GM19043 (cell line): ENCODE measurements at regions not wholly inside any gene's neighbourhood (a gene's known extent, or its start where the extent isn't known, plus 50 kb on each side); places are given as distances from the start of the nearest gene placed in this dataset.
A peak's percentile ranks its signal among the peaks of the same experiment; 100 is the strongest.
"Not testable (repeated sequence)": the region's sequence is repeated elsewhere in the genome, so short reads cannot be mapped to it uniquely, and the experiment has no call there.

Source experiments
- ATAC-seq: cut with Tn5 transposase; IDR thresholded peaks from one replicate; pipeline ENCODE4 v1.9.1; 2021; ENCODE audit warnings: low read depth; ENCODE audit not compliant: unreplicated experiment

GRCh38 chrY:7736847-7737365 lies 825.4 kb upstream of the AMELY start:
- no peak for ATAC-seq

DNA sequence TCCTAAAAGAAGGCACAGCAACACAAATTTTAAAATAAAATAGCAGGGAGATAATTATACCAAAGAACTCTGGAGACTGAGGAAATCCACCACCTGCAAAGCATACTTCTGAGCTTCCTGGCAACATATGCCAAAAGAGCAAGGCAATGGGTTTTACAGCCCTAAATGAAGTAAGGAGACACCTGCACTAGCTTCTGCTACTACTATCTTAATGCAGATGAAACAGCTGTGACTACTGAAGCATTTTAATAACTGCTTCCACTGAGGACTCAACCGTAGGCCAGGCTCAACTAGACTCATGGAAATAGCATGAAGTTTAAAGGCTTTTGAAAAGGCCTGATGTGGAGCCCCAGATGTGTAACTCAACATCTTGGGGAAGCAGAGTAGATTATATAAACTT lies 820.1 kb upstream of the AMELY start:
- ATAC-seq = no peak

- no peak for ATAC-seq
These were observed 819.1 kb upstream of the AMELY start for GRCh38 chrY:7730664-7731063.

DNA sequence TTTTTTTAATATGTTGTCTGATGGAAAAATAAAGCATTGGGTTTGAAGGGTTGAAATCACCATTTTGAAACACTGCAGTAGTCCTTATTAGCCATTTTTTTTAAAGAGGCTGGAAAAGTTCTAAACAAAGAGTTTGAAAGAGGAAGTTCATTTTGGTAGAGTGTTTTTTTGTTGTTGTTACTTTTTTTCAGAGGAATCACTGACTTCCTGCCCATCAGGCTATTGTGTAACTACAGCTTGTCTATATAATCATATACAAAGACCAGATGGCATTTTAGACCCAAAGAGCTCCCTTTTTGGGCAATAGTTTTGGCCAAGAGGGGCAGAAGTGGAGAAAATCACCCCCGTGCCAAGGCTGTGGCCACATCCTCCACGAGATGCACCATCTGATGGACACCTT lies 818.5 kb upstream of the AMELY start:
- no peak for ATAC-seq

- ATAC-seq = no peak
These were observed 817.9 kb upstream of the AMELY start for GRCh38 chrY:7729318-7730011.

DNA sequence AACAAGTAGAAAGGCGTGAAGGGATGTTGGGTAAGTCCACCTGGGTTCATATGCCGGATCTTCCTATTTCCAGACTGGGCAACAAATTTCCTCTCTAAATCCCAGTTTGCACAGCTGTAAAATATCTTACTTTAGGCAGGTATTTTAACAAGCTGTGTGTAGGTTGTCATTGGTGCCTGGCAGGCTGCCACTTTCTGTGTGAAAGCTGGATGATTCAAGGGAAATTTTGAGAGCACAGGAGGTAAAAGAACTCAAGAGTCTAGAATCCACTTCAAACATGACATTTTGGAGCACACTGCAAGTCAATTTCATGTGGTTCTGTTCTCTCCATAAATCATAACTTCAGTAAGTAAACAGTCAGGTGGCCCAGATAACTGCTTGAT lies 817.4 kb upstream of the AMELY start:
- ATAC-seq = no peak

DNA sequence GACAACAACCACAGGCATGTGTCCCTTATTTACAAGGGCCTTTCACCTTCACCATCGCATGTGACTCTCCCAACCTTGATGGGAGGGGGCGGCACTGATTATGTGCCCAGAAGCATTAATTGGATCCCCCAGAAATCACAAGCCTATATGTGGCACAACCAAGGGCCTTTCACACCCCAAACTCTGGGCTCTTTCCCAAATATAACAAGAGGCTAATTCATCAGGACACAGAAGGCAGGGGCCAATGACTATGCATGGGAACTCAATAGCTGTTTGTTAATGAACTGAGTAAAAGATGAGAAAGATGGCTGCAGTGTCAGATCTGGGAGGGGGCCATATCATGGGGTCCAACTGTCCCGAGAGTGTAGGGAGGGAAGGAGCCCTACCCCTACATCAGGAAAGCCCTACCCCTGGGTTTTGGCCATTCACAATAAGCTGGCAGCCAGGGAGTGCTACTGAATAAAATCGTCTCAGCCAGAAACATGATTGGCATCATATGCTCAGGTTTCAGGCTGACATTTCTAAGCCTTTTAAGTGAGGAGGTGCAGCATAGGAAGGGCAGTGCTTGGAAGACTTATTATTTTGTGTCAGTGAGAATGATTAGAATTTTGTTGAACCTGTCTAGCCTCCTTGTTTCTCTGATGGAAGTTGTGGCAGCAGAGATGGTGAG lies 814.4 kb upstream of the AMELY start:
- no peak for ATAC-seq

- ATAC-seq = peak; percentile 74
These were observed 812.6 kb upstream of the AMELY start for GRCh38 chrY:7723991-7724632.

DNA sequence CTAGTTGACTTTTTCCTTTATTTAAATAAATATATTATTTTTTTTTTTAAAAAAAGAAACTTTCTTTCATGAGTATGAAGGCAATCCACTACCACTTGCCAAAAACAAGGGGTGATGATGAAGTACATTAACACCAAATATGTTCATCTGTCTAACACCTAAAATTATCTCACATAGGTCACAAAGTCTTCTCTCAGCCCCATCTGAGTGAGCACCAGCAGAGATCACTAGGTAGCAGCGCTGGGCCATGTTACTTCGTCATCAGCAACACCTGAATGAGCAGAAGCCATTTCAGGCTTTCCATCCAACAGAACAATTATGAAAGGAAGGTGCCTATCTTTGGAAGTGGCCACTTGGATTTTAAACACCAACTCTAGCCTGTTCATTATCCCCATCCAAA lies 811.6 kb upstream of the AMELY start:
- no peak for ATAC-seq

DNA sequence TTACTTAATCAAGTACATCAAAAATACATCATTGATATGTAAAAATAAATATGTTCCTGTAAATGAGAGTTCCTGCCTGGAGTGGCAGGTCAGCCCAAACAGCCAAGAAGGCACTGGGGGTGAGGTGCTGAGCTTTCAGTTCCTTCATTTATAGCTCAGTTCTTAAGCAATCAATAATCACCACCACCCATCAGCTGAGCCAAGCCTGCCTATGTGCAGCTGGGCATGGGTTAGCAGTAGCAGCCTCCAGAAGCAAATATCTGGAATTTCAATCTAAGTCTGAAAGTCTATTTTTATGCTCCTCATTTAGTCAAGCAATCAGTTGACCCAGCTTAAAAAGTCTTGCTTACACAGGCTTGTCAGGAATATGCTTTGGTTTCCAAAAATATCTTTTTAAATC lies 811.0 kb upstream of the AMELY start:
- ATAC-seq = no peak

DNA sequence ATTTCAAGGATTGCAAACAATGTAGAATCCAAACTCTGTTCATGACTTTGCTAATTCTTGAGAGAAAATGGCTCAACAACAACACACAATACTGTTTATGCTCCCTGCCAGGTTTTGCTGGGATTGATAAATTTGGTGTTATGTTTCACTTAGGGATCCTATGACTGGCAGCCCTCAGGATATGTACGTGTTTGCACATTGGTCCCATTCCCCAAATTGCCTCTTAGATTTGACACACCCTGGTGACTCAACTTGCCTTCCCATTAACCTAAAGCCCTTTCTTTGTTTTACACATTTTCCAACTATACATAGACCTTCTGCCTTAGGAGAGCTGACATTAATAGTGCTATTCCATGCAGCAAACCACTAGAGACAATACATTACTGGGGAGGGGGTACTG lies 809.4 kb upstream of the AMELY start:
- ATAC-seq = no peak

- ATAC-seq = no peak
These were observed 807.7 kb upstream of the AMELY start for GRCh38 chrY:7719271-7719670.

- no peak for ATAC-seq
These were observed 807.1 kb upstream of the AMELY start for GRCh38 chrY:7718626-7719025.

DNA sequence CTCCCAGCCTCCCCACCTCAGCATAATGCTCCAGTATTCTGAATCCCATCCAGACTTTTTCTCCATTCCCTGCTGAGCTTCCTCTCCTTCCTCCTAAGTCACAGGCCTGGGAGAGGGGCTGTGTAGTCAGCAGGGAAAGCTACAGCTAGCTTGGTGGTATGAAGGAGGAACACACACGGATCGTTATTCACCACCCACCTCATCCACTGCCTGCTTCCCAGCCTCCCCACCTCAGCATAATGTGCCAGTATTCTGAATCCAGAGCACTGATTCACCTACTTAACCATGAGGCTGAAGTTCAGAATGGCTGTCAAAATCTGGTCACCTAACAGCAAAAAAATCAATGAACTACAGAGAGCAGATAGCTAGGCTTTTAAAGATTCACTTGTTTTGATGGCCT lies 806.6 kb upstream of the AMELY start:
- no peak for ATAC-seq

DNA sequence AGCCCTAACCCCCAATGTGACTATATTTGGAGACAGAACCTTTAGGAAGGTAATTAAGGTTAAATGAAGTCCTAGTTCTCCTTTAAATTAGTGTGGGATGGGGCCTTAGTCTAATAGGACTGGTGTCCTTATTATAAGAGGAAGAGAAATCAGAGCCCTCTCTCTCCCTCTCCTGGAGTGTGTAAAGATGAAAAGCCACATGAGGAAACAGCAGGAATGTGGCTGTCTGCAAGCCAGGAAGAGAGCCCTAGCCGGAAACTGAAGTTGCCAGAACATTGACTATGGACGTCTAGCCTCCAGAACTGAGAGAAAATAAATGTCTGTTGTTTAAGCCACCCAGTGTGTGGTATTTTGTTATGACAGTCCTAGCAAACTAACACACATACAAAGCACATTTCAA lies 802.9 kb upstream of the AMELY start:
- ATAC-seq = no peak

- ATAC-seq = not testable (repeated sequence)
These were observed 802.2 kb upstream of the AMELY start for GRCh38 chrY:7713738-7714137.

DNA sequence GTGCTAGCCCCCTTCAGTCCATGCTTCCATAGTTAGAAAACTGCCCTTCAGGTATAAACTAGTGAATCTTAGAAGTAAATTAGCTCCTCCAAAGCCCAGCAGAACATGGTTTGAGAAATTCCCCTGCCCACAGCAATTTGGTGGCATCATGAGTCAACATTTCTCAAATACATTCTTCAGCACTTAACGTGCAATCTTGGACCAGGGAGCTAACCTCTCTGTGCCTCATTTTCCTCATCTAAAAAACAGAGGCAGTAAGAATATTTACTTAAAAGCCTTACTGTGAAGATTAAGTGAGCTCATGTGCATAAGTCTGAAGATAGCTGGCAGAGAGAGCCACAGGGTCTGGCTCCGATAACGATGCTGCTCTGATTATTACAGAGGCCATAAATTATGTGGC lies 800.7 kb upstream of the AMELY start:
- no peak for ATAC-seq

DNA sequence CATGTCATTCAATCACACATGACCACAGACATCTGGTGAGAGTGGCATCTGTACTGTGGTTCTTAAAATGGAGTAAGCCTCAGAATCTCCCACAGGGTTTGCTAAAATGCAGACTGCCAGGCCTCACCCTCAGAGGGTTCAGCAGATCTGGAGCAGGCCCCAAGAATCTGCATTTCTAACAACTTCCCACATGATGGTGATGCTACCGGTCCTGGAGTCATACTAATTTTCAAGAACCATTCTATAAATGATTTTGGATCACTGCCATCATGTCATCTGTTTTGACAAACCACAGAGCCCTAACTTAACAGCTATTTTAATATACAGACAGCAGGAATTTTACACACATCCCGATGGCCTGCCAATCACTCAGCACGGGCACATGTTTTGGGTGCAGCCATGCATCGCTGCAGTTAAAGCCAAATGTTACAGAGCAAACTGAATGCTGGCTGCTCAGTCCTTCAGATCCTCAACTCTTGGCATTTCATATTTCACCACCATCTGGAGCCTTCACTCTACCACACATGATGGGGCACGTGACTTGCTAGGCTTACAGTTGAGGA lies 792.1 kb upstream of the AMELY start:
- no peak for ATAC-seq

DNA sequence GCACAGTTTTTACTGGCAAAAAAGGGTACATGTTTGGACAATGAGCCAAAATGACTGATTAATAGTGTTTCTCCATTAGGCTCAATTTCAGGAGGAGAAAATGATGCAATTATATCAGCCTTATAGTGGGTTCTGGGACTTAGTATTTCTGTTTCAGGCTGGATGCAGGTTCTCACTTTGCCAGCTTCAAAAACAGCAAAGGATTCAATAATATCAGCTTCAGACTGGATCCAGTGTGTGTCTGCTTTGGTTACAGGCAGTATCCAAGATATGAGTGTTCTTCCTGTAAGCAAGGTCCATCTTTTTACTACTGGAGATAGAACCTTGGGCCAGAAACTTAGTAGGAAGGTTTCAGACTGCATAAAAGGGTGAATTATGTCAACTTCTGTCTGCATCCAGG lies 790.9 kb upstream of the AMELY start:
- no peak for ATAC-seq

DNA sequence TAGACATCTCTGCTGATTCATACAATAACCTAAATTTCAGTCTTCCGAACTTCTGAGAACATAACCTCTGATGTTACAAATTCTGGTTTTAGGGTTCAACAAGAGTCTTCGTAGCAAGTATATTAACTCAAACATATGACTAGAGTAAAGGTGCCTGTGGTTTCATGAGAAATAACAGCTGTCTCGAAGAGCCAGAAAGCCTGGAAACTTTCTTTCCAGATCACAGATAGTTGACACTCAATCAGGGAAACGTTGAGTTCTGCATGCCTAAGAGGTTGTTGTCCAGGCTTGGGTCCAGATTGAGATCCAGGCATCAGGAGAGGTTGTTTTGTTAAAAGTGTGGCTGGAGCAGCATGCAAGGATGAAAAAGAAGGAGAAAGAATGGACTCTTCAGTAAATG lies 790.1 kb upstream of the AMELY start:
- ATAC-seq = no peak

GRCh38 chrY:7697506-7697905 lies 786.0 kb upstream of the AMELY start:
- ATAC-seq = no peak

DNA sequence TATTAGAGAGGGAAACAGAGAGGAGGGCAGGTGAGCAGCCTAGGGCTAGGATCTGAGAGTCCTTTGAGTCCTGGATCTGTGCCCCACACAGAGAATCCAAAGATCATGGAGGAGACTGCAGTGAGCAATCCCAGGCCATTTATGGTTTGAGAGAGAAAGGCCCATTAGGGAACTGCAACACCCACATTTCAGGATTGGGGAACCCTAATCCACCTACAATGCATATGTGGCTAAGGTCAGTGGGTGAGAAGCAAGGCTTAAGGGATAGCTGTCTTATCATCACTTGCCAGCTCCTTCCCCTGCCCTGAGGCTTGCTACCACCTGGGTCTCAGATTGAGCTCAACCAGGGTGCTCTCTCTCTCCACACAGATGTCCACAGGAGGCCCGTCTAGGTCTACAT lies 781.1 kb upstream of the AMELY start:
- ATAC-seq = no peak
